HG03354 (cell line): ENCODE measurements at regions not wholly inside any gene's neighbourhood (a gene's known extent, or its start where the extent isn't known, plus 50 kb on each side); places are given as distances from the start of the nearest gene placed in this dataset.
A peak's percentile ranks its signal among the peaks of the same experiment; 100 is the strongest.

Source experiments
- ATAC-seq: cut with Tn5 transposase; IDR thresholded peaks from one replicate; pipeline ENCODE4 v1.9.1; 2021; ENCODE audit warnings: mild to moderate bottlenecking; ENCODE audit not compliant: unreplicated experiment, poor library complexity, severe bottlenecking

DNA sequence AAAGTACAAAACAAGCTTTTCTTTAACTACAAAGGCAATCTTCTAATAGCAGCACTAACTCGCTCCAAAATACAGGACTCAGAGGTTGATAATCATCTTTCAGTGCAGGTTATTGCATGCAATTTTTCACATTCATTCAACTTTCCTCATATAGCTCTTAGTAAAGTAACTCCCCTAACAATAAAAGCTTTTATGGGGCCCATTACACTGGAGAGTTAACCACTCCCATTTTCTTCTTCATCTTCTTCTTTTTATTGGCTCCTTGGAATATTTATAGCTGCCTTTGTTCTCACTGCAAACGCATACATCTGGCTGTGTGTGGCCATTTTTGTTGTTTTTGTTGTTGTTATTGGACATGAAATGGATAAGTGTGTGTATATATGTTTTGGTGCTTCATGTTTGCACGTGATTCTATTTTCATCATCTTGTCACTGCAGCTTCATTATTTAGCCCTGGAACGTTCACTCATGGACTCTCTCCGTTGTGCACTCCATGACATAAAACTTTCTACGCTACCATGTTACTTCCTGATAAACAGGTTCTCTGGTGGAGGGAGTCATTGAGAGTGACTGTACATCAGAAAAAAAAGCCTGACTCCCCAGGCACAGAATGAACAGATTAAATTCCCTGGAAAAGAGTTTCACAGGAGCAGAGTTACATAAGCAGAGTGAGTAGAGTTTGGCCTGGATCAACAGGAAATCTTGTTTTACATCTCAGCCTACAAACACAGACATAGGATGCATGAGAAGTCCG lies 236.4 kb upstream of the SP4 start:
- ATAC-seq, result no peak

DNA sequence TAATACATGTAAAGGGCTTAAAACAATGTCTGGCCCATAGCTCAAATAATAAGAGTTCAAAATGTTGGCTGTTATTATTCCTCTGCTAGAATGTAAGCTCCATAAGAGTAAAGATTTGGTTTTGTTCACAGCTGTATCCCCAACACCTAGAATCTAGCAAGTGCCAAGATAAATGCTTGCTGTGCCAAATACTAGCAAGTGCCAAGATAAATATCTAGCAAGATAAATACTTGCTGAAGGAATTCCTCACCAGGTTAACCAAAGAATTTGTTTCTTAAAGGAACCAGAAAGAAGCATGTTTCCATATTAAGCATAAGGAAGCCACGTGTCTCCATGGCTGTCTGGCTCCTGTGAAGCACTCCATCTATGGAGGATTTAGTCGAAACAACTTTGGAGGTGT lies 235.2 kb upstream of the SP4 start:
- no peak for ATAC-seq

DNA sequence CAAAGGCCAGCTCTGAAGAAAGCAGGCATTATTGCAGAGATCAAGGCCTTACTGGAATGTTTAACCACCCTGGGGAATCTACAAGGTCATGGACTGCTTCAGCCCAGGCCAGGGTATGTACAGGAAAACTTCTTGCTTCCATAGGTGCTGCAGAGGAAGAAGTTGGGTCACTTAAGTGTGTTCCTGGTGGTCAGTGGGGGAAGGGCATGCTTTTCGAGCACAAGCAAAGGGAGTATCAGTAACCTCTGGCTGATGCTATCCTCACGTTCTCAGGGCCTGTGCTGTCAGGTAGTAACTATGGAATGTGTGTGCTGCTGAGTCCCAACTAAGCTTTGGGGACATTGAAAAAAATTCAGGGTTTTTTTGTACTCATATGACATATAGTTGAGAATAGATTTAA lies 234.0 kb upstream of the SP4 start:
- ATAC-seq, result no peak

DNA sequence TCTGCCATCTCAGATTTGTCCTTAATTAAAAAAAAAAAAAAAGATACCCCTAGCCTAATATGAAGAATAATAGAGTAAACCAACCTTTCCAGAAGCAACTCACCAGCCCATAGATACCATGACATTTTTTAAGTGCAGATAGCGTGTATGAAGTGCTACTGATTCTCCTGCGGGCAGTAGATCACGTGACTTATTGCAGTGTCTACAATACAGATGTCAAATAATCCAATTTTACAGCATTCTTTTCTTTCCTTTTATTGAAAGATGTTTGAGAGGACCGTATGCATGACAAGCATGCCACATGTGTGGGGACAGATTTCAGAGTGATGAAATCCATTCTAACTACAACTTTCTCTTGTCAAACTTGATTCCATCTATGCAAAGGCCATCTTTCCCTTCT lies 232.9 kb upstream of the SP4 start:
- no peak for ATAC-seq

DNA sequence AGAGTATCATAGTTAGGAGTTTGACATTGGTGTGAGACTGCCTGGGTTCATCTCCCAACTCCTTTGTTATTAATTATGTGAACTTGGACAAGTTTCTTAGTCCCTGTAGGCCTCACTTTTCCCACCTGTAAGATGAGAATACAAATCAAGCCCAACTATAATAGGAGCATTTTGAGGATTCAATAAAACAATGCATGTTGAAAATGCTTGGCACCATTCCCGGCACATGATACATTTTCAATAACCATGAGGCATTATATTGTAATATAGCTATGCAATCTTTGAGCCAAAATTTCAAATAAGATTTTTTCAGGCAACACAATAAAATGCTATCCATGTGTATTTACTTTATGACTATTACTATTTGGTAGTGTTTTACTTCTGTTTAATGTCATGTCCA lies 229.0 kb upstream of the SP4 start:
- no peak for ATAC-seq

GRCh38 chr7:21200503-21200902 lies 227.4 kb upstream of the SP4 start:
- ATAC-seq, result no peak

- no peak for ATAC-seq
Observed at GRCh38 chr7:21214657-21215056, 213.2 kb upstream of the SP4 start.

GRCh38 chr7:21215307-21215706 lies 212.6 kb upstream of the SP4 start:
- ATAC-seq, result no peak

- no peak for ATAC-seq
Observed at GRCh38 chr7:21217365-21217764, 210.5 kb upstream of the SP4 start.

GRCh38 chr7:21218155-21218554 lies 209.7 kb upstream of the SP4 start:
- ATAC-seq, result no peak

- ATAC-seq, result no peak
Observed at GRCh38 chr7:21221130-21221529, 206.8 kb upstream of the SP4 start.

GRCh38 chr7:21238400-21239116 lies 189.3 kb upstream of the SP4 start:
- ATAC-seq, result no peak

DNA sequence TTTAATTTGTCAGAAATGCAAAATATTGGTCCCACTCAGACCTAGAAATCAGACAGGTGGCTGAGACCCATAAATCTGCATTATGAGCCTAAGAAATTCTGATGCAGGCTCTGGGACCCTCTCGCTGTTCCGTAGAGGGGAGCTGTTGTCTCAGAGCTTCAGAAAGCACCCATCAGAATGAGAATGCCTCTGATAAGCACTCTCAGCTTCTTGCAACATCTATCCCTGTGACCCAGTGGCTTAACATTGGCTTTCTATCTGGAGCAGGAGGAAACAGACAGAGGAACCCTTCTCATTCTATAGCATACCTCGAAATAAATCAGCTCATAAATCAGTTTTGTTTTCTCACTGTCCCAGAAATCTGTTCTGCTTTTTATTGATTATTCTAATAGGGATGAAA lies 184.6 kb upstream of the SP4 start:
- no peak for ATAC-seq

GRCh38 chr7:21251151-21251800 lies 176.6 kb upstream of the SP4 start:
- no peak for ATAC-seq

GRCh38 chr7:21253740-21254687 lies 173.9 kb upstream of the SP4 start:
- ATAC-seq, result peak; percentile 59

- ATAC-seq, result no peak
Observed at GRCh38 chr7:21256310-21256877, 171.5 kb upstream of the SP4 start.

GRCh38 chr7:21260939-21261338 lies 166.9 kb upstream of the SP4 start:
- ATAC-seq, result no peak

GRCh38 chr7:21261627-21262594 lies 166.0 kb upstream of the SP4 start:
- ATAC-seq, result peak; percentile 94
